ENCODE measurements at regions not wholly inside any gene's neighbourhood (a gene's known extent, or its start where the extent isn't known, plus 50 kb on each side); places are given as distances from the start of the nearest gene placed in this dataset.

DNA sequence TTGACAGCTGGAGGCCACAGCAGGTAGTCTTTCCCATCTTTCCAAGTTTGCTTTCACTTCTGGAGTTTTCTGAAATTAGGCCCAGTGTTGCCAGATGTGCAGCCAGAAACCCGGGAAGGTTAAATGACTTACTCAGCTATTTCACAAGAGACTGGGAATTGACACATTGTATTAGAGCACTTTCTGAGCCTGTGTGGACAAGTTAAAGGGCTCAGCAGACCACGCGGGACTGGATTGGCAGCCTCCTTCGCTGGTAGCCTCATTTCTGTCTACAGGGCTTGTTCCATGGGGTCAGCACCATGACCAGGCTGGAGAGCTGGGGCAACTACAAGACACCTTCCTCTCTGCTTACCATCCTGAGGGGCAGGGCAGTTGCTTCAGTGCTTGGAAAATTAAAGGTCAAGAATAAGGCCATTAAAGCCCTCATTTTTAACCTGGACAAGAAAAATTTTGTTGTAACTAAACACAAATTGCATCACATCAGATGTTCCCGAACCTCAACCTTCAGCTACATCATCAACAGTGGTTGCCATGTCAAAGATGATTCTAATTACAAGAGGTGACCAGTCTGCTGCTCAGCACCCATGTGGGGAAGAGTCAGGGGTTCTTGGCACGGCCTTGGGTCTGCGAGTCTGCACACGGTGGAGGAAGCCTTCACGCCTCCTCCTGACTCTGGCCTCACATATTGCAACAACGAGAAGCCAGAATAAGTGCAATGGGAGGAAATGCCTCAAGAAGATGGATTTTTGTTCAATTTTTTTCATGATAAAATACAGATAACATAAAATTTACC, 279.5 kb upstream of the RAB6C start:
- DNase-seq (ENCODE audit: low read depth in 3 of 3, low spot score in 1 of 3) = no peak

DNA sequence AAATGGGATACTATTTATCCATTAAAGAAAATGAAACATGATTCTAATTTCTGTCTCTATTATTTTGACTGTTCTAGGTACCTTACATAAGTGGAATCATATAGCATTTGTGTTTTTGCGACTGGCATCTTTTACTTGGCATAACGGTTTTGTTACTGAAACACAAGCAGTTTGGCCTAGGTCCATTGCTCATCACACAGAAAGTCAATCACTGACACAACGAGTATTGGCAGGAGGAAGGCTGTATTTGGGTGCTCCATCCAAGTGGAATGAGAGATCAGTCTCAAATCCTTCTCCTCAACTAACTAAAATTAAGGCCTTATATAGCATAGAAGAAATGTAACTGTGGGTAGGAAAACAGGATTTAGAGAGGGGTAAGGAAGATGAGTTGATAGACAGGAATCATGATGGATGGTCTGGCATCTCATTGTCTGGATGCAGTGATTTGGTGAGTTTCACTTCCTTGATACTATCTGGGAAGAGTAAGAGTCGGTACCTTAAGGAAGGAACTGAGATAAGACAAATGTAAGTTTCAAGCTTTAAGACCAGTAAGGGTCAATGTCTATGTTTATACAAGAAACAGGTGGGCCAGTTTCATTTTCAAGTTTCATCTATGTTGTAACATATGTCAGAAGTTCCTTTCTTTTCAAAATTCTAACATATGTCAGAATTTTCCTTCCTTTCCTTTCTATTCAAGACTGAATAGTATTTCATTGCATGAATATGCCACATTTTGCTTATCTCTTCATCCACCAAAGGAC, 276.9 kb upstream of the RAB6C start:
- no peak for DNase-seq (ENCODE audit: low read depth in 3 of 3, low spot score in 1 of 3)

DNA sequence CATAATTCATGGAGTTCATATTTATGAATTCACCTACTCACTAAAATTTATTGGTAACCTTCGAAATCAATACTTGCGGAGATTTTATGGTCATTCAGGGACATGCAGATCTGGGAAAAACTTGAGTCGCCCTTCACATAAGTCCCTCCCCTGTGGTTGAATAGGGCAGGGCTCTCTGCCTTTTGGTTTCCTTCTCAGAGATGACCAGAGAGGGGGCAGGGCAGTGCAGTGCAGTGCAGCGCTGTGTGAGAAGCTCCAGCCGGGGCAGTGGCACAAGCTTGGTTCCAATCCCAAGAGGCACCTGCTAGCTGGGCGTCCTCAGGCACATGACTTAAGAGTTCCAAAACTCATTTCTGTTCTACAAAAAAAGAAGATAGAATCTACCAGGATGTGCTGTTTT, 274.4 kb upstream of the RAB6C start:
- no peak for DNase-seq (ENCODE audit: low read depth in 3 of 3, low spot score in 1 of 3)

GRCh38 chr2:129707800-129708199, 271.7 kb upstream of the RAB6C start:
- no peak for DNase-seq (ENCODE audit: low read depth in 3 of 3, low spot score in 1 of 3)

DNA sequence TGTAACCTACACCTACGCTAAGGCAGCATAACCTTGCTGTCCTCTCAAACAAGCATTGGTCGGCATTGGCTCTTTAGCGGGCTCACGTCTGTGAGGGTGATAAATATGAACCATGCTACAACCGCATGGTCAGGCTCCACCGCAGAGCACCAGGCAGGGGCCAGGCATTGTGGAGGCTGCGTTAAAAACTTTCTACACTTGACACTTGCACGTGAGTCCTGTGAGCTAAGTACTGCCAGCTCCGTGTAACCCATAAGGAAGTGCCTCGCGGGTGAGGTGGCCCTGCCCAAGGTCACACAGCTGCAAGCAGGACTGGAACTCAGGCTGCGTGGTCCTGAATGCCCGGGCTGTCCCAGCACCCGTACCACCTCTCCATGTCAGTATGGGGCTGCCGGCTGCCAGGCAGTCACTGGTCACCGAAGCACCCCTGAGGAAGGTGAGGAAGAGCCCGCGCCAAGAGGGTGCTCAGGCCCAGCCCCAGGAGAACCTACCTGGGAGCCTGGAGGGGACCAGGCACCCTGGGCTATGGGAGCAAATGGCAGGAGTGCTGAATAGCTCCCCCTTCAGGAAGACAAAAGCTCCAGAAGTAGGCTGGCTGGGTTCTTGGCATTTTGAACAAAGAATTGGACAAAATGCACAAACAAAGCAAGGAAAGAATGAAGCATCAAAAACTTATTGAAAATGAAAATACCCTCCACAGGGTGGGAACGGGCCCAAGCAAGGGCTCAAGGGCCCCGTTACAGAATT, 271.1 kb upstream of the RAB6C start:
- no peak for DNase-seq (ENCODE audit: low read depth in 3 of 3, low spot score in 1 of 3)

DNA sequence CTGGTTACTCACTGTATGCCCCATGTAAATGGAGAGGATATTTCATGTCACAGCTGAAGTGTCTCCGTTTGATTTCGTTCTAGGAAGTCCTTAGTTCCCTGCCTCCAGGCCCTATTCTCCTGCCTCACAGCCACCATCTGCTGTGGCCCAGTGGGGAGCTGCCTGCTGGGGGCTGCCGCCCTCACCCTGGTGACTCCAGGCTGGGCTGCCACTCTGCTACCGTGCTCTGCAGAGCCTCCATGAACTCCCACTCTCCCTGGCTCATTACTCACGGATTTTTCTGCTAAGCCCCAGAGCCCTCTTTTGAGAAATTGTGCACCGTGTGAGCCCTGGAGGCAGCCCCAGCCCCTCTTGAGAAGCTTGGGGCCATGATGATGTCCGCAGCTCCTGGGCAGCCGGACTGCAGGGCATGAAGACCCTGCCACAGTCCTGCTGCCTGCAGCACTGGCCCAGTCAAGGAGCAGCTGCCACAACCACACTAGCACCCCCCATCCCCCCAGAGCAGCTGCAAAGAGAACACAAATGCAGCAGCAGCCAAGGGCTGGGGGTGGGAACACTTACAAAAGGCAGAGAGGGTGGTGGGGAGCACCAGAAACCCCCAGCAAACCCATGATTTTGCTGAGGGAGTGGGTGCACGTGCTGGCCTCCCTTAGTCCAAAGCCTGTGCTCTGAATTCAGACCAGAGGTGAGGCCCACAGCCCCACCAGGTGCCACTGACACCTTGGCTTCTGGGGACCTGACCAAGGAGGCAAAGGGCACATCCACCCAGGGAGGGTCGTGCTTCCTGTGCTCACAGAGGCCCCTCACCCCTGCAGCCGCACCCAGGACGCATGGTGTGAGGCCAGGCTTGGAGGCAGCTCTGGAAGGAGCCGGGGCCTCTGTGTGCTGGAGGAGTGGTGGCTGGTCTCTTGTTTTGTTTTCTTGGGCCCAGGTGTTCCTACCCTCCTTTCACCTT, 270.2 kb upstream of the RAB6C start:
- no peak for DNase-seq (ENCODE audit: low read depth in 3 of 3, low spot score in 1 of 3)

DNA sequence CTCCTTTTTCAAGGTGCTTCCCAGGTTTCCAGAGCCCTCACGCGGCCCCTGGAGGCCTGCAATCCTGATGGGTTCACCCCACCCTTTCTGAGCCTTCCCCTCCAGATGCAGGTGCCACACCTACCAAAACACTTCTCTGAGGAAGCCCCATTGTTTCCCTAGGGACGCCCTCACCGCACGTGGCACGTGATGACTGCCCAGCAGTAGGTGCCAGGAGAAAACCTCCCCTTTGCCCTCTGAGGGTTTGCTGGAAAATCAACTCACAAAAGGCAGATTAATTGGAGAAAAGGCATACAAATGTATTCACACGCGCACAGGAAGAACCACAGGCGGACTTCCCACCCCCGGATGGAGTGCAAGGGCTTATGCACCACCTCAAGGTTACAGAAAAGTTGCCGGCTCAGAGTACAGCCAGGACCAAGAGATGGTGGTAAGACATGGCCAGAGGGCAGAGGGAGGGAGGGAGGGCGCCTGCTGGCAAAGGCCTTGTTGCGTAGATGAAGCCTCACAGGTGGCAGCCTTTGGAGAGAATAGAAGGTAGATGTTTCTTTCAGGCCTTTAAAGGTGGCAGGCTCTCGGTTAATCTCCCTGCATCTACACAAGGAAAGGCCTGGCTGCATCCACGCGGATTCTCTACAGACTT, 269.4 kb upstream of the RAB6C start:
- DNase-seq (ENCODE audit: low read depth in 3 of 3, low spot score in 1 of 3) = no peak

DNA sequence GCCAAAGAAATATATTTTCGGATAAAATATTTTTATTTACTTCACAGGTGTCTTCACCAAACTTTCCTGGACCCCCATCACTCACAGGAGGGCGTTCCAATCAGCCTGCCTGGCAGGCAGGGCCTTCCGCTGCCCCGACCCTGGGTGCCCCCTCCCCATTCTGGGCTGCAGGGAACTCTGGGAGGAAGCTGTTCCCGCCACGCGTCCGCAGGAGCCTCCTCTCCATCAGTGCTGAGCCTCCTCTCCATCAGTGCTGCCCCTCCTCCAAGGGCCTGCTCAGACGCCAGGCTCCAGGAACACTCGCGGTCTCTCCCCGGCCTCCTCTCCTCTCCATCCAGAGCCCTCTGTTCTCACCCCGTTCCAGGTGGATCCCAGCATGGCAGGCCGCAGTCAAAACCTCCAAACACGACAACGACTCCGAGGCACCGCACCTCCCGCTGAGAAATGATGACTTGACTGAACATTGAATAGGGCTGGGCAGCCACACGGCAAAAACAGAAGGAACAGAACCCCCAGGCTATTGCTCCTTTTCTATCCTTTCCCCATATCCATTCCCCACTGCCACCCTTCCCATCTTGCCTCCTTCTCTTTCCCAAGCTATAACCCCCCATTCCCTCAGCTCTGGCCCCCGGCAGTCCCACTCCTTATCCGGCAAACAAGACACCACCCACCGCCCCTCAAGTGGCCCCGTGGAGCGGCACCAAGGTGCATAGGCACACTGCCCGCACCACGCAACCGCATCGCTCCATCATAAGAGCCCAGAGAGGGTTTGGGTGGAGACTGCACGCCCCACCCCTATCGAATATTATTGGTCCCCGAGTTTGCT, 268.6 kb upstream of the RAB6C start:
- no peak for DNase-seq (ENCODE audit: low read depth in 3 of 3, low spot score in 1 of 3)

DNA sequence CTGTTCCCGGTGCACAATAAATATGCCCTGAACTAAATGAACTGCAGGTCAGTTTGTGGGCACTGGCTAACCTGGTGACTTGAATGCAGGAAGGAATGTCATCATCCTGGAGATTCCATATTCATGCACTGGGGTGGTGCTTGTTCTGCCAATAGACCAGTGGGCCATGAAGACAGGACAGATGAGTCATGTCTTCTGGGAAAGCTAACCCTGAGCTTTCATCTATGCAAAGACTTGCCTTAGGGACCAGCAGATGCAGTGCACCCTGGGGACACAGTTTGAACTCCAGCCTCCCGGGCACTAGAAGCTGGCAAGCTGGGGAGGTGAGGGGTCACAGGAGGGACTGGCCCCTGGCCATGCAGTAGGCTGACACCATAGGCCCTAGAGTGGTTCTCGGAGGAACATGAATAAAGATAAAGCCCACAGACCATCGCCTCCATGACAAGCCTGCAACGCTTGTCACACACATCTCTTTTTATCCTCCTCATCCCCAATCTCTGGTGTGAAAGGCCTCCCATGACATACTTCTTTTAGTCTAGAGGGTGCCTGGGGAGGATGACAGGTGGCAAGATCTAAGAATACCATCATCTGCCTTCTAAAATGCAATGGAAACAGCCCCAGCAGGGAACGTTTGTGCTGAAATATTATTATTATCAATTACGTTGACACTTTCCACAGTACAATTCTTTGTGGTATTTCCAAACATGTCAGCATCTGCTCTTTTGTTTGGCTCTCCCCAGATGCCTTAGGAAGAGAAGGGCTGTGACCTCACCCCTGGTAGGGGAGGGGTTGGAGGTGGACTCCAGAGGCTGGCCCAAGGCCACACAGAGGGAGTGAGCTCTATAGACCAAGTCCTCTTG, 267.4 kb upstream of the RAB6C start:
- no peak for DNase-seq (ENCODE audit: low read depth in 3 of 3, low spot score in 1 of 3)

GRCh38 chr2:129712676-129712985, 266.8 kb upstream of the RAB6C start:
- no peak for DNase-seq (ENCODE audit: low read depth in 3 of 3, low spot score in 1 of 3)

DNA sequence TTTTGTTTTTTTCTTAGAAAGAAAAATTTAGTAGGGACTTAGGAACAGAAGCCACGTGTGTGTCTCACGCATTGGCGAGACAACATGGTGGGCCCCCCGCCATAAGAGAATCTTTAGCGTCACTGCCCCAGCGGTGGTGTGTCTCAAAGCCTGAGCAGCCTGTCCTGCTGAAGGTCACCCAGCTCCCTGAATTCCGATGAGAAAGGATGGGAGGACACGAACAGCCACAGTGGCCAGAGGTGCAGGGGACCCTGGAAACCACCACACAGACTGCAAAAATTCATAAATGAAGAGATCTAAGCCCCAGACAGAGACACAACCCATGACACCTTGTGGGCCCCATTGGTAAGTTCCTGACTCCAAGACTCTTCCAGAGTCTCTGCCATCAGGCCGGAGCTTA, 266.1 kb upstream of the RAB6C start:
- no peak for DNase-seq (ENCODE audit: low read depth in 3 of 3, low spot score in 1 of 3)

DNA sequence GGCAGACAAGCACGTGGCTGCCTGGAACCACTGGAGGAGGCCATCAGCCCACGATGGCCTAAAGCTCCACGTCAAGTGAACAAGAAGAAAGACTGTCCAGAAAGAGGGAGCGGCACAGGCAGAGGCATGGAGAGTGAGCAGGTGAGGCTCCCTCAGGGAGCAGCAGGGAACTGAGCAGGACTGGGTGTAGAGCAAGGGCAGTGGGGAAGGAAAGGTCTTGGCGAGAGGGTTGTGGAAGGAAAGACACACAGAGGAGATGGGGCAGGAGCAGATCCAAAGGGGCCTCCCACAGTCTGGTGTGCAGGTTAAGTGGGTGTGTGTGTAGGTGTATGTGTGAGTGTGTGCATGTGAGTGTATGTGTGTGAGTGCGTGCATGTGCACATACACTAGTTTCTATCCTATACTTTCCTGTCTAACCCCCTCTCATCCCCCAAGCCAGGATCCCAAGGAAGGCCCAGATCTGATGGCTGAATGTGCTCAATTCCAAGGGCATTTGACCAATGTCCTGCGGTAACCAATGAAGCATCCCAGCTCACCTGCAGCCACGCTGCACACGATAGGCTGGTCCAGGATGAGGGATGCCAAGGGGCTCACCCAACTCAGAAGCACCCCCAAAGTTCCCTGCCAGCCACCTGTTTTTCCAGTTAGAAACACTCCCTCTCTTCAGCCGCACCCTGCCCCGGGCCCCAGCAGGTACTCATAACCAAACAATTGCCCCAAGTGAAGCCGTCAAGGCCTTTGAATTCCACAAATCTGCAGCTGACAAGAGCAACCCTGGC, 262.5 kb upstream of the RAB6C start:
- no peak for DNase-seq (ENCODE audit: low read depth in 3 of 3, low spot score in 1 of 3)

GRCh38 chr2:129717560-129718130, 261.8 kb upstream of the RAB6C start:
- DNase-seq (ENCODE audit: low read depth in 3 of 3, low spot score in 1 of 3) = no peak

DNA sequence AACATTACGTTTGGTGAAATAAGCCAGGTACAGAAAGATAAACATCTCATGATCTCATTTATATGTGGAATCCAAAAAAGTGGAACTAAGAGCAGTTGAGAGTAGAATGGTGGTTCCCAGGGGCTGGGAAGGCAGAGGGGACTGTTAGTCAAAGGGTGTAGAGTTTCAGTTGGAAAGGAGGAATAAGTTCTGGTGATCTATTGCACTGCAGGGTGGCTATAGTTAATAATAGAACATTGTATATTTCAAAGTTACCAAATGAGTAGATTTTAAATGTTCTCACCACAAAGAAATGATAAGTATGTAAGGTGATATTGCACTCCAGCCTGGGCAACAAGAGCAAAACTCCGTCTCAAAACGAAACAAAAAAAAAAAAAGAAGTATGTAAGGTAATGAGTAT, 260.1 kb upstream of the RAB6C start:
- no peak for DNase-seq (ENCODE audit: low read depth in 3 of 3, low spot score in 1 of 3)

- DNase-seq (ENCODE audit: low read depth in 3 of 3, low spot score in 1 of 3) = no peak
Measured at GRCh38 chr2:129720360-129720759, 259.1 kb upstream of the RAB6C start.

DNA sequence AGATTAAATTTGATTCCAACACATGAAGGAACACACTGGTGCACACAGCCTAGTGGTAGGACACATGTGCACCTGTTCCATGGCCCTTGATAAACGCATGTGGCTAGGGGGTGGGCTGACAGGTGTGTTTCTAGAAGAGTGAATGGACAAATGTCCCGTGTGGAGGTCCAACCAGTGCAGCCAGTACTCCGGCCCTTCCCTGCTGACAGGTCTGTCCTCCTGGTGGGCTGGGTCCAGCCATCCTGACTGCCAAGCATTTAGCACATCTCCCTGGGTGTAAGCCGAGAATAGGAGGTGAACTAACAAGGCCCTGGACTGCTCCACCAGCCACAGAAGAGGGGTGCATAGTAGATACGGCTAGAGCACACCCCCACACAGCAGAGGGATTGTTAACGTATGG, 258.7 kb upstream of the RAB6C start:
- no peak for DNase-seq (ENCODE audit: low read depth in 3 of 3, low spot score in 1 of 3)

GRCh38 chr2:129721236-129721635, 258.2 kb upstream of the RAB6C start:
- DNase-seq (ENCODE audit: low read depth in 3 of 3, low spot score in 1 of 3) = no peak

DNA sequence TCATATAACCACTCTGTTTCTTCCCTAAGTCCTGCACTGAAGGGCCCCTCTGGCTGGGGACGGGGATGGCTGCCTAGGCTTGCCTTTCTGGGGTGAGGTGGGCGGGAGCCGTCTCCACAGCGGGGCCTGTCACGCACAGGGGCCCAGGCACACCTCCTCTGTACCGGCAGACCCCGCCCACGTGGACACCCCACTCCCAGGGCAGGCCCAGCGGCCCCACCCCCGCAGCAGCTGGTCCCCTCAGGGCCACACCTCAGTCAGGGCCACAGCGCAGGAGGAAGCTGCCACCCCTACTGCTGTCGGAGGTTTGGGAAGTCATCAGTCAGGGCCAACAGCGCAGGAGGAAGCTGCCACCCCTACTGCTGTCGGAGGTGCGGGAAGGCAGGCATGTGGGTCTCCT, 257.6 kb upstream of the RAB6C start:
- DNase-seq (ENCODE audit: low read depth in 3 of 3, low spot score in 1 of 3) = no peak

All from stimulated activated CD4-positive, alpha-beta T cell treated with anti-CD3 and anti-CD28 coated beads, TNF-alpha, amount 100 ng/mL, for 1 hour (primary cell).